NCI-H2081 treated with DMSO at 0.1 percent for 48 hours (cell line): ENCODE measurements at regions not wholly inside any gene's neighbourhood (a gene's known extent, or its start where the extent isn't known, plus 50 kb on each side); places are given as distances from the start of the nearest gene placed in this dataset.

Experiments
- DNase-seq: peaks from one replicate; lab custom pipeline; 2025; lab: John Stamatoyannopoulos, UW

GRCh38 chr2:134770702-134771101, 51.9 kb upstream of the TMEM163 start:
- no peak for DNase-seq

GRCh38 chr2:134771313-134771801, 52.6 kb upstream of the TMEM163 start:
- no peak for DNase-seq

GRCh38 chr2:134772493-134773169, 53.8 kb upstream of the TMEM163 start:
- DNase-seq = no peak

GRCh38 chr2:134773335-134773734, 54.5 kb upstream of the TMEM163 start:
- no peak for DNase-seq

GRCh38 chr2:134773759-134774742, 55.3 kb upstream of the TMEM163 start:
- DNase-seq = no peak

GRCh38 chr2:134774786-134775641, 56.2 kb upstream of the TMEM163 start:
- DNase-seq = peak; percentile 34

GRCh38 chr2:134776836-134777235, 58.0 kb upstream of the TMEM163 start:
- DNase-seq = no peak

GRCh38 chr2:134777593-134777992, 58.8 kb upstream of the TMEM163 start:
- no peak for DNase-seq

GRCh38 chr2:134778372-134778771, 59.6 kb upstream of the TMEM163 start:
- no peak for DNase-seq

GRCh38 chr2:134780972-134781371, 57.4 kb upstream of the ACMSD start:
- no peak for DNase-seq

- DNase-seq = no peak
These were observed 56.3 kb upstream of the ACMSD start for GRCh38 chr2:134782107-134782506.

- no peak for DNase-seq
These were observed 55.6 kb upstream of the ACMSD start for GRCh38 chr2:134782792-134783191.

GRCh38 chr2:134783912-134784311, 54.5 kb upstream of the ACMSD start:
- no peak for DNase-seq

- no peak for DNase-seq
These were observed 52.6 kb upstream of the ACMSD start for GRCh38 chr2:134785659-134786430.

GRCh38 chr2:134788417-134788816, 50.0 kb upstream of the ACMSD start:
- no peak for DNase-seq
